ENCODE measurements at regions not wholly inside any gene's neighbourhood (a gene's known extent, or its start where the extent isn't known, plus 50 kb on each side); places are given as distances from the start of the nearest gene placed in this dataset.

- Histone ChIP-seq H3K36me3 (ENCODE audit: insufficient read depth, low read length) (no peaks in the 10 kb centered on the region), H4K20me1 (ENCODE audit: insufficient read depth, low read length, poor library complexity, severe bottlenecking) (no peaks in the 10 kb centered on the region), H3F3A (ENCODE audit: low read depth) (no peaks in the 10 kb centered on the region), H3K9ac (ENCODE audit: low read depth, low read length, poor library complexity, severe bottlenecking) (no peak overlapping the region), H3K9me2 (replicated peaks; ENCODE audit: low read depth, low read length) (no peaks in the 10 kb centered on the region), H3K79me2 (ENCODE audit: insufficient read depth, low read length) (no peaks in the 10 kb centered on the region), H3K27me3 (ENCODE audit: insufficient read depth, low read length, poor library complexity, severe bottlenecking) (no peaks in the 10 kb centered on the region), H2AFZ (ENCODE audit: low read length) (no peak overlapping the region), H3K4me1 (ENCODE audit: insufficient read depth, low read length, poor library complexity, severe bottlenecking) (peaks cover 53% of the 10 kb centered on the region), H3K4me2 (ENCODE audit: low read depth, low read length, poor library complexity, severe bottlenecking) (no peak overlapping the region), H3K9me3 (ENCODE audit: insufficient read depth, low read depth, low read length) (no peaks in the 10 kb centered on the region), H3K4me3 (ENCODE audit: low read length, poor library complexity, severe bottlenecking) (no peak overlapping the region)
- TF ChIP-seq EZH2phosphoT487 (IDR thresholded peaks at IDR 0.05; ENCODE audit: borderline replicate concordance), result no peak
- TF ChIP-seq, protein P1, sequence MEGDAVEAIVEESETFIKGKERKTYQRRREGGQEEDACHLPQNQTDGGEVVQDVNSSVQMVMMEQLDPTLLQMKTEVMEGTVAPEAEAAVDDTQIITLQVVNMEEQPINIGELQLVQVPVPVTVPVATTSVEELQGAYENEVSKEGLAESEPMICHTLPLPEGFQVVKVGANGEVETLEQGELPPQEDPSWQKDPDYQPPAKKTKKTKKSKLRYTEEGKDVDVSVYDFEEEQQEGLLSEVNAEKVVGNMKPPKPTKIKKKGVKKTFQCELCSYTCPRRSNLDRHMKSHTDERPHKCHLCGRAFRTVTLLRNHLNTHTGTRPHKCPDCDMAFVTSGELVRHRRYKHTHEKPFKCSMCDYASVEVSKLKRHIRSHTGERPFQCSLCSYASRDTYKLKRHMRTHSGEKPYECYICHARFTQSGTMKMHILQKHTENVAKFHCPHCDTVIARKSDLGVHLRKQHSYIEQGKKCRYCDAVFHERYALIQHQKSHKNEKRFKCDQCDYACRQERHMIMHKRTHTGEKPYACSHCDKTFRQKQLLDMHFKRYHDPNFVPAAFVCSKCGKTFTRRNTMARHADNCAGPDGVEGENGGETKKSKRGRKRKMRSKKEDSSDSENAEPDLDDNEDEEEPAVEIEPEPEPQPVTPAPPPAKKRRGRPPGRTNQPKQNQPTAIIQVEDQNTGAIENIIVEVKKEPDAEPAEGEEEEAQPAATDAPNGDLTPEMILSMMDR (conservative IDR thresholded peaks at IDR 0.05; ENCODE audit: low read length), result no peak
Observed at GRCh38 chr3:193850084-193850619, 257.1 kb downstream of the OPA1 start.

DNA sequence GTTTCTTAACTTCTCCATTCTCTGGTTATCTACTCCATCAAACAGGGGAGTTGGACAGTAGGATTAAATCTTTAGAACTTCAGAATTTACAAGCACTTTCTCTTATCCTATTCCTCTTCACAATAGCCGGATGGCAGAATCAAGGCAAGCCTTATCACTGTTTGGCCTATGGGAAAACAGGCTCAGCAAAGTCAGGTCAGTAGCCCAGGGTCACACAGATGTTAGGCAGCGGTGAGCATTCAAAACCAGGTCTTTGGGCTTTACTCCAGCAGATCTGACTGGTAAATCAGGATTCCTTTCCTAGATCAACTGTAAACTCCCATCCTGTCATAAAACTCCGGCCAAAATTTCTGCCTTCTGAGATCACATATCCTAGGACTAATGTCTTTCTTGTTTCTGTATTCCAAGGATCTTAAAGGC is 258.4 kb downstream of the OPA1 start:
- H4K20me1 ChIP-seq (ENCODE audit: insufficient read depth, low read length, poor library complexity, severe bottlenecking), result no peaks in the 10 kb centered on the region
- no peaks in the 10 kb centered on the region for H3K27me3 ChIP-seq (ENCODE audit: insufficient read depth, low read length, poor library complexity, severe bottlenecking)
- TF ChIP-seq, protein P1 (conservative IDR thresholded peaks at IDR 0.05; ENCODE audit: low read length), result no peak
- TF ChIP-seq EZH2phosphoT487 (IDR thresholded peaks at IDR 0.05; ENCODE audit: borderline replicate concordance), result no peak
- no peaks in the 10 kb centered on the region for H3F3A ChIP-seq (ENCODE audit: low read depth)
- no peaks in the 10 kb centered on the region for H3K79me2 ChIP-seq (ENCODE audit: insufficient read depth, low read length)
- no peak overlapping the region for H3K9ac ChIP-seq (ENCODE audit: low read depth, low read length, poor library complexity, severe bottlenecking)
- H3K4me2 ChIP-seq (ENCODE audit: low read depth, low read length, poor library complexity, severe bottlenecking), result no peak overlapping the region
- H3K9me2 ChIP-seq (replicated peaks; ENCODE audit: low read depth, low read length), result no peaks in the 10 kb centered on the region
- H3K9me3 ChIP-seq (ENCODE audit: insufficient read depth, low read depth, low read length), result no peaks in the 10 kb centered on the region
- no peaks in the 10 kb centered on the region for H3K36me3 ChIP-seq (ENCODE audit: insufficient read depth, low read length)
- no peak overlapping the region for H2AFZ ChIP-seq (ENCODE audit: low read length)
- no peak overlapping the region for H3K4me3 ChIP-seq (ENCODE audit: low read length, poor library complexity, severe bottlenecking)
- peaks cover 41% of the 10 kb centered on the region for H3K4me1 ChIP-seq (ENCODE audit: insufficient read depth, low read length, poor library complexity, severe bottlenecking)

- H2AFZ ChIP-seq (ENCODE audit: low read length), result no peak overlapping the region
- no peak overlapping the region for H3K4me2 ChIP-seq (ENCODE audit: low read depth, low read length, poor library complexity, severe bottlenecking)
- H3F3A ChIP-seq (ENCODE audit: low read depth), result no peaks in the 10 kb centered on the region
- TF ChIP-seq, protein P1 (conservative IDR thresholded peaks at IDR 0.05; ENCODE audit: low read length), result no peak
- TF ChIP-seq EZH2phosphoT487 (IDR thresholded peaks at IDR 0.05; ENCODE audit: borderline replicate concordance), result no peak
- no peaks in the 10 kb centered on the region for H3K36me3 ChIP-seq (ENCODE audit: insufficient read depth, low read length)
- no peaks in the 10 kb centered on the region for H3K9me3 ChIP-seq (ENCODE audit: insufficient read depth, low read depth, low read length)
- no peaks in the 10 kb centered on the region for H3K27me3 ChIP-seq (ENCODE audit: insufficient read depth, low read length, poor library complexity, severe bottlenecking)
- no peak overlapping the region for H3K9ac ChIP-seq (ENCODE audit: low read depth, low read length, poor library complexity, severe bottlenecking)
- no peaks in the 10 kb centered on the region for H3K79me2 ChIP-seq (ENCODE audit: insufficient read depth, low read length)
- H4K20me1 ChIP-seq (ENCODE audit: insufficient read depth, low read length, poor library complexity, severe bottlenecking), result no peaks in the 10 kb centered on the region
- H3K4me3 ChIP-seq (ENCODE audit: low read length, poor library complexity, severe bottlenecking), result no peak overlapping the region
- H3K4me1 ChIP-seq (ENCODE audit: insufficient read depth, low read length, poor library complexity, severe bottlenecking), result peaks cover 36% of the 10 kb centered on the region
- no peaks in the 10 kb centered on the region for H3K9me2 ChIP-seq (replicated peaks; ENCODE audit: low read depth, low read length)
Observed at GRCh38 chr3:193851941-193852674, 259.1 kb downstream of the OPA1 start.
